GM18868 (cell line): ENCODE measurements at regions not wholly inside any gene's neighbourhood (a gene's known extent, or its start where the extent isn't known, plus 50 kb on each side); places are given as distances from the start of the nearest gene placed in this dataset.
"Not testable (repeated sequence)": the region's sequence is repeated elsewhere in the genome, so short reads cannot be mapped to it uniquely, and the experiment has no call there.

ENCODE experiments used
- ATAC-seq: cut with Tn5 transposase; IDR thresholded peaks from one replicate; pipeline ENCODE4 v1.9.1; 2021; ENCODE audit warnings: mild to moderate bottlenecking, moderate library complexity; ENCODE audit not compliant: unreplicated experiment

- ATAC-seq: no peak
Measured at GRCh38 chr7:127530148-127530547, 55.2 kb downstream of the GCC1 start.

- no peak for ATAC-seq
Measured at GRCh38 chr7:127527561-127527960, 57.8 kb downstream of the GCC1 start.

GRCh38 chr7:127525866-127526480, 59.4 kb downstream of the GCC1 start:
- no peak for ATAC-seq

GRCh38 chr7:127516320-127516719, 69.1 kb downstream of the GCC1 start:
- ATAC-seq: no peak

- peak; percentile 71 for ATAC-seq
Measured at GRCh38 chr7:127514499-127514898, 70.9 kb downstream of the GCC1 start.

GRCh38 chr7:127513311-127513710, 72.1 kb downstream of the GCC1 start:
- no peak for ATAC-seq

- no peak for ATAC-seq
Measured at GRCh38 chr7:127512663-127513062, 72.7 kb downstream of the GCC1 start.

- peak; percentile 46 for ATAC-seq
Measured at GRCh38 chr7:127504715-127505114, 80.7 kb downstream of the GCC1 start.

GRCh38 chr7:127501817-127502216, 83.6 kb downstream of the GCC1 start:
- ATAC-seq: no peak

GRCh38 chr7:127487381-127487780, 94.9 kb upstream of the ZNF800 start:
- ATAC-seq: no peak

GRCh38 chr7:127486654-127487053, 94.1 kb upstream of the ZNF800 start:
- peak; percentile 93 for ATAC-seq

- ATAC-seq: no peak
Measured at GRCh38 chr7:127485482-127485881, 93.0 kb upstream of the ZNF800 start.

GRCh38 chr7:127484954-127485353, 92.4 kb upstream of the ZNF800 start:
- no peak for ATAC-seq

- no peak for ATAC-seq
Measured at GRCh38 chr7:127478461-127478860, 86.0 kb upstream of the ZNF800 start.

GRCh38 chr7:127478024-127478355, 85.5 kb upstream of the ZNF800 start:
- no peak for ATAC-seq

GRCh38 chr7:127477295-127478023, 85.0 kb upstream of the ZNF800 start:
- no peak for ATAC-seq

GRCh38 chr7:127476618-127477017, 84.1 kb upstream of the ZNF800 start:
- ATAC-seq: no peak

GRCh38 chr7:127474457-127474856, 81.9 kb upstream of the ZNF800 start:
- ATAC-seq: no peak

- ATAC-seq: no peak
Measured at GRCh38 chr7:127473409-127473808, 80.9 kb upstream of the ZNF800 start.

GRCh38 chr7:127460077-127460476, 67.6 kb upstream of the ZNF800 start:
- no peak for ATAC-seq

GRCh38 chr7:127451258-127451657, 58.8 kb upstream of the ZNF800 start:
- not testable (repeated sequence) for ATAC-seq

- ATAC-seq: no peak
Measured at GRCh38 chr7:127448566-127448965, 56.1 kb upstream of the ZNF800 start.
